ENCODE measurements at regions not wholly inside any gene's neighbourhood (a gene's known extent, or its start where the extent isn't known, plus 50 kb on each side); places are given as distances from the start of the nearest gene placed in this dataset.

DNA sequence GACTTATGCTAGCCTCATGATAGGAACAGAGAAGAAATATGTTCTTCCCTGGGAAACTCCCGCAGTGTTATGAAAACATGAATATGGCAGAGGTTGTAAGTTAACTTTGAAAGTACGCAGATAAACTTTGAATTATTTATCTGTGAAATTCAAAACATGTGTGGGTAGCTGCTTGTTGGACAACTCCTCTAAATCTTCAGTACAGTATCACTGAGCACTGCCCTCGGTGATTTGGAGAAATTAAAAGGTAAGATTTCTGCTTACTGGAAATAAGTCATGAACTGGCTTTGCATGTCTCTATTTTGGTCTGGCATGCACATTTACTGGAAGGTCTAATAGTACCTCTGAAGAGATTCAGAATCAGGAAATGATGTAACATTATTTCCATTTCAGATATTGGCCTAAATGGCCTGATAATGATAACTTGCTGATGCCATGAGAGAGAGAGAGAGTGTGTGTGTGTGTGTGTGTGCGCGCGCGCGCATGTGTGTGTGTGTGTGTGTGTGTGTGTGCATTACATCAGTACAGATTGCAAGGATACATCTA lies 1441.9 kb upstream of the FLRT2 start:
- CTCF ChIA-PET (ENCODE audit: unreplicated experiment) = no interaction called here
- TF ChIP-seq, protein P1, sequence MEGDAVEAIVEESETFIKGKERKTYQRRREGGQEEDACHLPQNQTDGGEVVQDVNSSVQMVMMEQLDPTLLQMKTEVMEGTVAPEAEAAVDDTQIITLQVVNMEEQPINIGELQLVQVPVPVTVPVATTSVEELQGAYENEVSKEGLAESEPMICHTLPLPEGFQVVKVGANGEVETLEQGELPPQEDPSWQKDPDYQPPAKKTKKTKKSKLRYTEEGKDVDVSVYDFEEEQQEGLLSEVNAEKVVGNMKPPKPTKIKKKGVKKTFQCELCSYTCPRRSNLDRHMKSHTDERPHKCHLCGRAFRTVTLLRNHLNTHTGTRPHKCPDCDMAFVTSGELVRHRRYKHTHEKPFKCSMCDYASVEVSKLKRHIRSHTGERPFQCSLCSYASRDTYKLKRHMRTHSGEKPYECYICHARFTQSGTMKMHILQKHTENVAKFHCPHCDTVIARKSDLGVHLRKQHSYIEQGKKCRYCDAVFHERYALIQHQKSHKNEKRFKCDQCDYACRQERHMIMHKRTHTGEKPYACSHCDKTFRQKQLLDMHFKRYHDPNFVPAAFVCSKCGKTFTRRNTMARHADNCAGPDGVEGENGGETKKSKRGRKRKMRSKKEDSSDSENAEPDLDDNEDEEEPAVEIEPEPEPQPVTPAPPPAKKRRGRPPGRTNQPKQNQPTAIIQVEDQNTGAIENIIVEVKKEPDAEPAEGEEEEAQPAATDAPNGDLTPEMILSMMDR (conservative IDR thresholded peaks at IDR 0.05; ENCODE audit: low read length) = no peak
- TF ChIP-seq EZH2phosphoT487 (IDR thresholded peaks at IDR 0.05; ENCODE audit: borderline replicate concordance, low read depth, low read length) = no peak
- no peaks in the 10 kb centered on the region for H3K79me2 ChIP-seq (ENCODE audit: insufficient read depth, low read depth, low read length)
- DNase-seq (ENCODE audit: low spot score) = no peak
- no peak overlapping the region for H3K27ac ChIP-seq (ENCODE audit: low read depth, low read length, poor library complexity, severe bottlenecking)
- 0 out of 2 replicates have a peak, but pooled peaks cover 3% of the 10 kb centered on the region for H3K9me3 ChIP-seq (ENCODE audit: low read length)
- no peak overlapping the region for H3K4me3 ChIP-seq (ENCODE audit: low read depth, low read length, poor library complexity, severe bottlenecking)
- POLR2A ChIA-PET = no interaction called here
- BruUV-seq (replicated peaks) = no TSS peak
- H2AFZ ChIP-seq (ENCODE audit: low read length) = no peak overlapping the region
- no peaks in the 10 kb centered on the region for H4K20me1 ChIP-seq (ENCODE audit: insufficient read depth, low read length)
- H3K9me2 ChIP-seq (ENCODE audit: insufficient read depth, low read length) = no peaks in the 10 kb centered on the region
- H3K4me2 ChIP-seq (ENCODE audit: low read length) = no peak overlapping the region
- intact Hi-C loops (cut with micrococcal nuclease; ENCODE audit: unreplicated experiment) = no loop called here
- no peaks in the 10 kb centered on the region for H3K4me1 ChIP-seq (ENCODE audit: insufficient read depth, low read length, poor library complexity, severe bottlenecking)
- no peaks in the 10 kb centered on the region for H3K36me3 ChIP-seq (ENCODE audit: insufficient read depth, low read length)

DNA sequence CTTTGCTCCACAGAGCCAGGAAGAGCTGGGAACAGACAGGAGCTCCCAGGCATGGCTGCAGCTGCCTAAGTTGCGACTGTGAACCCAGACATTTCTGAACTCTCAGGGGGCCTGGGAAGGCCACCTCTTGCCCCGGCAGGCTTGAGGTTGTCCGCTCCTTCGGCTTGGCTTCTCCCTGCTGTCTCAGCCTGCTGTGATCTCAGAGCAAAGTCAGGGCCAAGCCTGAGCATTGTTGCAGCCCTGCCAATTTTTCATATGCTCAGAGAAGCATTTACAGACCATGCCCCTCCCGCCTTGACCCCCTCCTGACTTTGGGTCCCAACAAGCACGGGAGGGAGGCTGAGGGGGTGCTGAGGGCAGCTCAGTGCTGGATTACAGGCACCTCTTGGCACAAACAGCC lies 1439.1 kb upstream of the FLRT2 start:
- Histone ChIP-seq H4K20me1 (ENCODE audit: insufficient read depth, low read length) (no peaks in the 10 kb centered on the region), H3K4me3 (ENCODE audit: low read depth, low read length, poor library complexity, severe bottlenecking) (no peak overlapping the region), H3K36me3 (ENCODE audit: insufficient read depth, low read length) (no peaks in the 10 kb centered on the region), H3K4me2 (ENCODE audit: low read length) (no peak overlapping the region), H2AFZ (ENCODE audit: low read length) (no peak overlapping the region), H3K9me3 (ENCODE audit: low read length) (0 out of 2 replicates have a peak, but pooled peaks cover 3% of the 10 kb centered on the region), H3K4me1 (ENCODE audit: insufficient read depth, low read length, poor library complexity, severe bottlenecking) (no peaks in the 10 kb centered on the region), H3K9me2 (ENCODE audit: insufficient read depth, low read length) (no peaks in the 10 kb centered on the region), H3K79me2 (ENCODE audit: insufficient read depth, low read depth, low read length) (no peaks in the 10 kb centered on the region), H3K27ac (ENCODE audit: low read depth, low read length, poor library complexity, severe bottlenecking) (no peak overlapping the region)
- BruUV-seq (replicated peaks) = no TSS peak
- TF ChIP-seq EZH2phosphoT487 (IDR thresholded peaks at IDR 0.05; ENCODE audit: borderline replicate concordance, low read depth, low read length) = no peak
- TF ChIP-seq, protein P1 (conservative IDR thresholded peaks at IDR 0.05; ENCODE audit: low read length) = no peak
- no peak for DNase-seq (ENCODE audit: low spot score)
- POLR2A ChIA-PET = interaction anchor here (1.1 kb wide), 1 partner anchor 16 kb away, joined by 3 read pairs; no protein-coding TSS in a partner anchor
- CTCF ChIA-PET (ENCODE audit: unreplicated experiment) = no interaction called here
- intact Hi-C loops (cut with micrococcal nuclease; ENCODE audit: unreplicated experiment) = no loop called here

DNA sequence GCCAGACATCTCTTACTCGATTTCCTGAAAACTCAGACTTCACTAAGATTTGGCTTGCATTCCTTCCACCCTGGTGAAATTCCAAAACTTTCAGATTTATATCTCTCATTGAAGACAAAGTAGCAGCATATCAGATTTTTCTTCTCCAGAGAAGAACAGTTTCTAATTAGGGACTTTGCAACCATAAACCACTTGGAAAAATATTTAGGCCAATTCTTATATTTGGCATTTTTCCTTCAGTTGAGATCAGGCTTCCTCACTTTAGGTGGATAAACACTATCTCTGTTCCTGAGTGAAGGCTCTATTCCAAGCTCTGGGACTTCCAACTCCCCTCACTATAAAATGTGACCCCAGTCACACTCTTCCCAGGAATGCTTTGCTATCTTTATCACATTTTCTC lies 1434.3 kb upstream of the FLRT2 start:
- no TSS peak for BruUV-seq (replicated peaks)
- Histone ChIP-seq H3K27ac (ENCODE audit: low read depth, low read length, poor library complexity, severe bottlenecking) (no peak overlapping the region), H4K20me1 (ENCODE audit: insufficient read depth, low read length) (no peaks in the 10 kb centered on the region), H3K36me3 (ENCODE audit: insufficient read depth, low read length) (no peaks in the 10 kb centered on the region), H3K4me1 (ENCODE audit: insufficient read depth, low read length, poor library complexity, severe bottlenecking) (no peaks in the 10 kb centered on the region), H3K9me2 (ENCODE audit: insufficient read depth, low read length) (no peaks in the 10 kb centered on the region), H3K79me2 (ENCODE audit: insufficient read depth, low read depth, low read length) (no peaks in the 10 kb centered on the region), H3K4me2 (ENCODE audit: low read length) (no peak overlapping the region), H3K4me3 (ENCODE audit: low read depth, low read length, poor library complexity, severe bottlenecking) (no peak overlapping the region), H3K9me3 (ENCODE audit: low read length) (no peaks in the 10 kb centered on the region), H2AFZ (ENCODE audit: low read length) (no peak overlapping the region)
- intact Hi-C loops (cut with micrococcal nuclease; ENCODE audit: unreplicated experiment) = no loop called here
- DNase-seq (ENCODE audit: low spot score) = no peak
- ChIA-PET CTCF (ENCODE audit: unreplicated experiment) (no interaction called here), POLR2A (no interaction called here)
- TF ChIP-seq EZH2phosphoT487 (IDR thresholded peaks at IDR 0.05; ENCODE audit: borderline replicate concordance, low read depth, low read length) = no peak
- TF ChIP-seq, protein P1 (conservative IDR thresholded peaks at IDR 0.05; ENCODE audit: low read length) = no peak

Measured in OCI-LY7 (cell line).